DOHH2 (cell line): ENCODE measurements at regions not wholly inside any gene's neighbourhood (a gene's known extent, or its start where the extent isn't known, plus 50 kb on each side); places are given as distances from the start of the nearest gene placed in this dataset.

Source experiments
- H3F3A ChIP-seq: fragments of 200-600 bp; sonication (generic), shearing (Covaris generic); 2 replicates; pipeline ENCODE4 v1.6.0; 2016; ENCODE audit warnings: antibody characterized with exemption, mild to moderate bottlenecking; ENCODE audit not compliant: control insufficient read depth, insufficient read depth
- H3K27ac ChIP-seq: fragments of 200-600 bp; sonication (generic); 2 replicates; pipeline ENCODE4 v1.5.1; 2014; ENCODE audit warnings: low read depth, mild to moderate bottlenecking, low read length, moderate library complexity
- H3K27me3 ChIP-seq: fragments of 200-600 bp; sonication (generic); 2 replicates; pipeline ENCODE4 v1.6.1; 2014; ENCODE audit warnings: mild to moderate bottlenecking, low read length, mixed read lengths; ENCODE audit not compliant: control insufficient read depth
- H3K36me3 ChIP-seq: fragments of 200-600 bp; sonication (generic); 2 replicates; pipeline ENCODE4 v1.6.1; 2014; ENCODE audit warnings: mild to moderate bottlenecking, low read length, moderate library complexity, mixed read lengths; ENCODE audit not compliant: control insufficient read depth
- H3K4me1 ChIP-seq: fragments of 200-600 bp; sonication (generic); 2 replicates; pipeline ENCODE4 v1.6.1; 2014; ENCODE audit warnings: mild to moderate bottlenecking, low read length, mixed read lengths; ENCODE audit not compliant: control insufficient read depth
- H3K4me2 ChIP-seq: fragments of 200-600 bp; sonication (generic); 2 replicates; pipeline ENCODE4 v1.6.0; 2014; ENCODE audit warnings: mild to moderate bottlenecking, low read length, moderate library complexity
- H3K4me3 ChIP-seq: fragments of 200-600 bp; sonication (generic); 2 replicates; pipeline ENCODE4 v1.5.1; 2014; ENCODE audit warnings: mild to moderate bottlenecking, low read length, mixed read lengths
- H3K79me2 ChIP-seq: fragments of 200-600 bp; sonication (generic); 2 replicates; pipeline ENCODE4 v1.6.1; 2014; ENCODE audit warnings: mild to moderate bottlenecking, low read length, mixed read lengths; ENCODE audit not compliant: control insufficient read depth
- H3K9me2 ChIP-seq: fragments of 200-600 bp; sonication (generic); replicated peaks from 2 replicates; pipeline ENCODE4 v1.6.1; 2014; ENCODE audit warnings: mild to moderate bottlenecking, low read length, mixed read lengths; ENCODE audit not compliant: control insufficient read depth
- H3K9me3 ChIP-seq: fragments of 200-600 bp; sonication (generic); 2 replicates; pipeline ENCODE4 v1.6.1; 2014; ENCODE audit warnings: antibody characterized with exemption, low read length, mixed read lengths; ENCODE audit not compliant: control insufficient read depth, insufficient read depth
- H4K20me1 ChIP-seq: fragments of 200-600 bp; sonication (generic); 2 replicates; pipeline ENCODE4 v1.6.0; 2014; ENCODE audit warnings: low read depth, mild to moderate bottlenecking, antibody characterized with exemption, low read length, moderate library complexity; ENCODE audit not compliant: control insufficient read depth, insufficient read depth
- CTCF ChIP-seq: fragments of 200-600 bp; sonication (generic); IDR thresholded peaks from one replicate; pipeline ENCODE4 v1.5.1; 2014; ENCODE audit warnings: antibody characterized with exemption, mild to moderate bottlenecking, low read depth, low read length; ENCODE audit not compliant: poor library complexity, severe bottlenecking
- EZH2phosphoT487 ChIP-seq: fragments of 200-600 bp; sonication (generic); IDR thresholded peaks from 2 replicates; pipeline ENCODE4 v1.6.1; 2017; ENCODE audit warnings: borderline replicate concordance, mild to moderate bottlenecking, antibody characterized with exemption, low read length, moderate library complexity, mixed read lengths

GRCh38 chr5:35468811-35469210 is 148.9 kb upstream of the SPEF2 start:
- TF ChIP-seq EZH2phosphoT487, result no peak
- no peak for TF ChIP-seq CTCF
- Histone ChIP-seq H3K4me3 (no peak overlapping the region), H3K9me3 (no peaks in the 10 kb centered on the region), H3K27me3 (no peaks in the 10 kb centered on the region), H3K79me2 (no peaks in the 10 kb centered on the region), H3K9me2 (no peaks in the 10 kb centered on the region), H3F3A (no peaks in the 10 kb centered on the region), H4K20me1 (no peaks in the 10 kb centered on the region), H3K27ac (no peak overlapping the region), H3K36me3 (no peaks in the 10 kb centered on the region), H3K4me2 (no peak overlapping the region), H3K4me1 (no peaks in the 10 kb centered on the region)

GRCh38 chr5:35466746-35467145 is 150.9 kb upstream of the SPEF2 start:
- H3K4me2 ChIP-seq, result no peak overlapping the region
- H3K9me2 ChIP-seq, result no peaks in the 10 kb centered on the region
- no peaks in the 10 kb centered on the region for H3K27me3 ChIP-seq
- no peaks in the 10 kb centered on the region for H3K36me3 ChIP-seq
- H3K4me3 ChIP-seq, result no peak overlapping the region
- TF ChIP-seq EZH2phosphoT487 (no peak), CTCF (no peak)
- H3K79me2 ChIP-seq, result no peaks in the 10 kb centered on the region
- H3F3A ChIP-seq, result no peaks in the 10 kb centered on the region
- H3K4me1 ChIP-seq, result no peaks in the 10 kb centered on the region
- no peak overlapping the region for H3K27ac ChIP-seq
- no peaks in the 10 kb centered on the region for H4K20me1 ChIP-seq
- H3K9me3 ChIP-seq, result no peaks in the 10 kb centered on the region

GRCh38 chr5:35464757-35465156 is 152.9 kb upstream of the SPEF2 start:
- Histone ChIP-seq H3K9me2 (no peaks in the 10 kb centered on the region), H3K27ac (no peak overlapping the region), H3K4me3 (no peak overlapping the region), H3K27me3 (no peaks in the 10 kb centered on the region), H3K79me2 (no peaks in the 10 kb centered on the region), H3K4me1 (no peaks in the 10 kb centered on the region), H3K9me3 (no peaks in the 10 kb centered on the region), H4K20me1 (no peaks in the 10 kb centered on the region), H3K36me3 (no peaks in the 10 kb centered on the region), H3F3A (no peaks in the 10 kb centered on the region), H3K4me2 (no peak overlapping the region)
- TF ChIP-seq EZH2phosphoT487, result no peak
- TF ChIP-seq CTCF, result no peak

GRCh38 chr5:35461530-35461929 is 156.1 kb upstream of the SPEF2 start:
- no peaks in the 10 kb centered on the region for H3K27me3 ChIP-seq
- H3K36me3 ChIP-seq, result no peaks in the 10 kb centered on the region
- H3K27ac ChIP-seq, result no peak overlapping the region
- no peaks in the 10 kb centered on the region for H3K79me2 ChIP-seq
- H3K4me2 ChIP-seq, result no peak overlapping the region
- H3F3A ChIP-seq, result no peaks in the 10 kb centered on the region
- no peak for TF ChIP-seq CTCF
- TF ChIP-seq EZH2phosphoT487, result no peak
- no peaks in the 10 kb centered on the region for H3K9me3 ChIP-seq
- H3K4me3 ChIP-seq, result no peak overlapping the region
- no peaks in the 10 kb centered on the region for H4K20me1 ChIP-seq
- no peaks in the 10 kb centered on the region for H3K4me1 ChIP-seq
- H3K9me2 ChIP-seq, result no peaks in the 10 kb centered on the region
